Panc1 (cell line): ENCODE measurements at regions not wholly inside any gene's neighbourhood (a gene's known extent, or its start where the extent isn't known, plus 50 kb on each side); places are given as distances from the start of the nearest gene placed in this dataset.

Source experiments
- CTCF ChIP-seq: fragments of 450-650 bp; IDR thresholded peaks from 2 replicates; pipeline ENCODE4 v1.5.1; 2017; ENCODE audit warnings: mild to moderate bottlenecking
- POLR2AphosphoS5 ChIP-seq: IDR thresholded peaks from 2 replicates; pipeline ENCODE4 v1.6.1; 2012; ENCODE audit warnings: mild to moderate bottlenecking, low read depth, low read length, moderate library complexity
- SIN3A ChIP-seq: IDR thresholded peaks from 2 replicates; pipeline ENCODE4 v1.6.1; 2012; ENCODE audit warnings: low read depth, mild to moderate bottlenecking, low read length, moderate library complexity, borderline replicate concordance; ENCODE audit not compliant: insufficient read depth
- TCF7L2 ChIP-seq: IDR thresholded peaks from 2 replicates; pipeline ENCODE4 v1.6.1; 2011; ENCODE audit warnings: mild to moderate bottlenecking, low read depth, low read length, inconsistent platforms
- TF ChIP-seq, protein P1 (sequence below), 2 experiments: IDR thresholded peaks; 2 replicates each; pipeline ENCODE4 v1.6.1; 2011 to 2012; ENCODE audit warnings: low read depth in 2 of 2, control low read depth in 1 of 2, low read length in 1 of 2, mild to moderate bottlenecking in 1 of 2, moderate library complexity in 1 of 2; ENCODE audit not compliant: insufficient read depth in 1 of 2

DNA sequence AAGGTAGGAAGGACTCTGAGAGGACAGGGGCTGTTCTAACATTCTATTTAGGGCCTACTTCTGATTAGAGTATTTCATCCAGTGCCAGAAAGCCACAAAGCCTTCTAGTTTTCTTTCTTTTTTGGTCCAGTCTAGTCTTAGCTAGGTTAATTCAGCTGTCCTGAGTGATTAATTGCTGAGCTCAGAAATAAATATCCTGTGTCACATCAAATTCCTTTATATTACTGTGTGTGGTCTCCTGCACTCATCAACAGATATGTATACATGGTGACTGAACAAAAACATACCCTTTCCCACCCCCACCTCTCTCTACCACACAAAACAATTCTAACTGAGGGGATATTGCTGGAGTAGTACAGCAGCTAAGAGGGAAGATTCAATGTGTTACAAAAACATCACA is 601.5 kb upstream of the NRSN1 start:
- TF ChIP-seq CTCF (no peak), POLR2AphosphoS5 (no peak), TCF7L2 (no peak), SIN3A (no peak)
- TF ChIP-seq, protein P1, sequence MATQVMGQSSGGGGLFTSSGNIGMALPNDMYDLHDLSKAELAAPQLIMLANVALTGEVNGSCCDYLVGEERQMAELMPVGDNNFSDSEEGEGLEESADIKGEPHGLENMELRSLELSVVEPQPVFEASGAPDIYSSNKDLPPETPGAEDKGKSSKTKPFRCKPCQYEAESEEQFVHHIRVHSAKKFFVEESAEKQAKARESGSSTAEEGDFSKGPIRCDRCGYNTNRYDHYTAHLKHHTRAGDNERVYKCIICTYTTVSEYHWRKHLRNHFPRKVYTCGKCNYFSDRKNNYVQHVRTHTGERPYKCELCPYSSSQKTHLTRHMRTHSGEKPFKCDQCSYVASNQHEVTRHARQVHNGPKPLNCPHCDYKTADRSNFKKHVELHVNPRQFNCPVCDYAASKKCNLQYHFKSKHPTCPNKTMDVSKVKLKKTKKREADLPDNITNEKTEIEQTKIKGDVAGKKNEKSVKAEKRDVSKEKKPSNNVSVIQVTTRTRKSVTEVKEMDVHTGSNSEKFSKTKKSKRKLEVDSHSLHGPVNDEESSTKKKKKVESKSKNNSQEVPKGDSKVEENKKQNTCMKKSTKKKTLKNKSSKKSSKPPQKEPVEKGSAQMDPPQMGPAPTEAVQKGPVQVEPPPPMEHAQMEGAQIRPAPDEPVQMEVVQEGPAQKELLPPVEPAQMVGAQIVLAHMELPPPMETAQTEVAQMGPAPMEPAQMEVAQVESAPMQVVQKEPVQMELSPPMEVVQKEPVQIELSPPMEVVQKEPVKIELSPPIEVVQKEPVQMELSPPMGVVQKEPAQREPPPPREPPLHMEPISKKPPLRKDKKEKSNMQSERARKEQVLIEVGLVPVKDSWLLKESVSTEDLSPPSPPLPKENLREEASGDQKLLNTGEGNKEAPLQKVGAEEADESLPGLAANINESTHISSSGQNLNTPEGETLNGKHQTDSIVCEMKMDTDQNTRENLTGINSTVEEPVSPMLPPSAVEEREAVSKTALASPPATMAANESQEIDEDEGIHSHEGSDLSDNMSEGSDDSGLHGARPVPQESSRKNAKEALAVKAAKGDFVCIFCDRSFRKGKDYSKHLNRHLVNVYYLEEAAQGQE (IDR thresholded peaks at IDR 0.05; ENCODE audit: insufficient read depth in 1 of 2, low read depth in 2 of 2, low read length in 1 of 2), result no peak
